Heart right ventricle (tissue), 16 donors: ENCODE measurements at regions not wholly inside any gene's neighbourhood (a gene's known extent, or its start where the extent isn't known, plus 50 kb on each side); places are given as distances from the start of the nearest gene placed in this dataset.

ENCODE experiments used
- ATAC-seq, 8 donors: fragments of 200-7000 bp; cut with Tn5 transposase; one replicate each; pipeline ENCODE4 v1.9.1; 2020; ENCODE audit warnings: mild to moderate bottlenecking in 8 of 8, moderate library complexity in 8 of 8, moderate number of reproducible peaks in 1 of 8
- DNase-seq, 2 donors: peaks; one replicate each; pipeline ENCODE4 v3.0.0-alpha.2; 2020
- H3K27ac ChIP-seq, 10 donors: fragments of 200-600 bp; sonication (generic) in 2 of 10; one replicate each; pipeline versions ENCODE4 v1.5.0 to v1.8.0; 2020 to 2022; ENCODE audit warnings: mild to moderate bottlenecking in 3 of 10
- H3K27me3 ChIP-seq, 7 donors: fragments of 200-600 bp; one replicate each; pipeline ENCODE4 v1.8.0; 2021 to 2022; ENCODE audit warnings: mild to moderate bottlenecking in 2 of 7
- H3K36me3 ChIP-seq, 9 donors: fragments of 200-600 bp; sonication (generic) in 1 of 9; one replicate each; pipeline versions ENCODE4 v1.5.0 to v1.8.0; 2020 to 2022; ENCODE audit warnings: mild to moderate bottlenecking in 2 of 9
- H3K4me1 ChIP-seq, 9 donors: fragments of 200-600 bp; sonication (generic) in 1 of 9; one replicate each; pipeline versions ENCODE4 v1.5.0 to v1.8.0; 2020 to 2022; ENCODE audit warnings: mild to moderate bottlenecking in 4 of 9
- H3K4me3 ChIP-seq, 10 donors: fragments of 200-600 bp; sonication (generic) in 2 of 10; one replicate each; pipeline versions ENCODE4 v1.5.0 to v1.8.0; 2020 to 2022; ENCODE audit warnings: mild to moderate bottlenecking in 7 of 10, moderate library complexity in 2 of 10
- H3K9me3 ChIP-seq, 11 donors: fragments of 200-600 bp in 10 of 11; sonication (generic) in 2 of 11; one replicate each; pipeline versions ENCODE4 v1.5.0 to v1.8.0; 2013 to 2022; ENCODE audit warnings: mild to moderate bottlenecking in 2 of 11, control low read depth in 1 of 11, moderate library complexity in 1 of 11
- WGBS, 2 donors: extraction: QIAGEN DNeasy Blood & Tissue Kit; methylation state at CpG; one replicate each; pipeline ENCODE4 v1.1.7; 2013; ENCODE audit warnings: inconsistent platforms in 1 of 2; 5-methylcytosine and 5-hydroxymethylcytosine counted together
- intact Hi-C, 10 donors: fragments of 100-400 bp; cut with DNase I; formaldehyde crosslinking; loops; one replicate each; pipeline versions ENCODE4 v1.11.1 to v1.14.2; 2022
- TF ChIP-seq, protein P1 (sequence below), 9 donors: fragments of 200-600 bp; sonication (generic) in 2 of 9; IDR thresholded peaks; one replicate each; pipeline versions ENCODE4 v1.5.0 to v1.8.0; 2021 to 2022; ENCODE audit warnings: antibody characterized with exemption in 9 of 9, mild to moderate bottlenecking in 5 of 9, moderate library complexity in 1 of 9
- donor health status: Arrhythmogenic right ventricular cardiomyopathy.
- donor health status: ischemic (EF 13 %, LVEDD 7.1; RV severe dilation, severe dysfunction).
- donor health status: healthy with polysubstance abuse.
- donor health status: DM: no; HTN: yes; CAD: no.
- donor health status: DM: no; HTN: no; CAD: no.
- donor health status: ischemic (EF 25% LVEDD 6.9; RV normal size, moderate dysfunction).
- donor health status: ischemic (EF 25% LVEDD 5.7; RV mildly dilated, moderate dysfunction).
- donor health status: healthy.
- donor health status: DM: yes; HTN: yes; CAD: no.
- donor health status: Ischemic cardiomyopathy.
- donor health status: ischemic (EF 35%, LVEDD 5.7; RV mildly dilated, moderate dysfunction).
- donor health status: nonischemic (EF 11% LVEDD 7.7; RV severe dilation, severe dysfunction).
- donor health status: DM: yes; HTN: yes; CAD: no.
- donor health status: PGD.
- donor health status: ischemic (EF 29% LVEDD 5.4; RV normal size, mild dysfunction).
- donor health status: nonischemic (EF 23%, LVEDD 6.1; RV moderate dilation, normal function).

DNA sequence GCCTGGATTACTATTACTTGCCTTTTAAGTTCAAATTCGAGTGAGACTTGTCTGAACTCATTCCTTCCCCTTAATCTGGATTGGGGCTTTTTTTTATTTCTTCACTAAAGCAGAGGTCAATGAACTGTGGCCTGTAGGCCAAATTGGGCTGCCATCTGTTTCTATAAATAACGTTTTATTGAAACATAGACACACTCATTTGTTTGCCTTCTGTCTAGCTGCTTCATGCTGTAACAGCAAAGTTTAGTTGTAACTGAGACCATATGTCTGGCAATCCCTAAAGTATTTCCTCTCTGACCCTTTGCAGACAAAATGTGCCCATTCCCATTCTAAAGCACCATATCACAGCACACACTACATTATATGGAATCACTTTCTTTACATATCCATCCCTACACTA, 207.9 kb upstream of the ISX start:
- ATAC-seq: no peak
- H3K36me3 ChIP-seq: no peaks in the 10 kb centered on the region
- H3K27ac ChIP-seq: no peak overlapping the region
- DNase-seq: no peak
- WGBS, 2 donors: 54 to 63% methylated on average over 2 of the region's 2 CpGs
- TF ChIP-seq, protein P1, sequence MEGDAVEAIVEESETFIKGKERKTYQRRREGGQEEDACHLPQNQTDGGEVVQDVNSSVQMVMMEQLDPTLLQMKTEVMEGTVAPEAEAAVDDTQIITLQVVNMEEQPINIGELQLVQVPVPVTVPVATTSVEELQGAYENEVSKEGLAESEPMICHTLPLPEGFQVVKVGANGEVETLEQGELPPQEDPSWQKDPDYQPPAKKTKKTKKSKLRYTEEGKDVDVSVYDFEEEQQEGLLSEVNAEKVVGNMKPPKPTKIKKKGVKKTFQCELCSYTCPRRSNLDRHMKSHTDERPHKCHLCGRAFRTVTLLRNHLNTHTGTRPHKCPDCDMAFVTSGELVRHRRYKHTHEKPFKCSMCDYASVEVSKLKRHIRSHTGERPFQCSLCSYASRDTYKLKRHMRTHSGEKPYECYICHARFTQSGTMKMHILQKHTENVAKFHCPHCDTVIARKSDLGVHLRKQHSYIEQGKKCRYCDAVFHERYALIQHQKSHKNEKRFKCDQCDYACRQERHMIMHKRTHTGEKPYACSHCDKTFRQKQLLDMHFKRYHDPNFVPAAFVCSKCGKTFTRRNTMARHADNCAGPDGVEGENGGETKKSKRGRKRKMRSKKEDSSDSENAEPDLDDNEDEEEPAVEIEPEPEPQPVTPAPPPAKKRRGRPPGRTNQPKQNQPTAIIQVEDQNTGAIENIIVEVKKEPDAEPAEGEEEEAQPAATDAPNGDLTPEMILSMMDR (IDR thresholded peaks at IDR 0.05): no peak
- intact Hi-C loops: no loop called here
- no peaks in the 10 kb centered on the region for H3K4me1 ChIP-seq
- H3K27me3 ChIP-seq: peaks cover 0 to 7% (median 0%) of the 10 kb centered on the region in 7 donors
- H3K9me3 ChIP-seq: peaks cover 0 to 15% (median 0%) of the 10 kb centered on the region in 11 donors
- no peak overlapping the region for H3K4me3 ChIP-seq

DNA sequence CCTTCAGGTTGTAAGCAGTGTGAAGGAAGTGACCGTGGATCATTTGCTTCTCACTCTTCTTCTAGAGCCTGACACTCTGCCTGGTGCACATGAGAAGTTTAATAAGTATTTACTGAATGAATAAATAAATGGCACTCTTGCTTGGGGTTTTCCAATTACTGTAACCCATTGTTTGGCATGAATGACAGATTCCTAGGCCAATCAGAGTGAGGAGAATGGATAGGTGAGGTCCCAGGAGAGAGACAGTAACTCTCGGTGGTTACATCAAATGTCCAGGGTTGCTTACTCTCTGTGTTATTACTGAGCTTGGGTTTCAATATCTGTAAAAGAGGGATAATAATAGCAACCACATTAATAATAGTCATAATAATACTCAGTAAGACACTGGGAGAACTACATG, 204.2 kb upstream of the ISX start:
- Histone ChIP-seq H3K27me3 (peaks cover 0 to 20% (median 0%) of the 10 kb centered on the region in 7 donors), H3K27ac (no peak overlapping the region), H3K4me1 (no peaks in the 10 kb centered on the region), H3K4me3 (no peak overlapping the region), H3K36me3 (no peaks in the 10 kb centered on the region), H3K9me3 (peaks cover 0 to 15% (median 0%) of the 10 kb centered on the region in 11 donors)
- ATAC-seq: no peak
- WGBS, 2 donors: 87% methylated on average over 2 of the region's 2 CpGs
- TF ChIP-seq, protein P1 (IDR thresholded peaks at IDR 0.05): no peak
- DNase-seq: no peak
- intact Hi-C loops: no loop called here

DNA sequence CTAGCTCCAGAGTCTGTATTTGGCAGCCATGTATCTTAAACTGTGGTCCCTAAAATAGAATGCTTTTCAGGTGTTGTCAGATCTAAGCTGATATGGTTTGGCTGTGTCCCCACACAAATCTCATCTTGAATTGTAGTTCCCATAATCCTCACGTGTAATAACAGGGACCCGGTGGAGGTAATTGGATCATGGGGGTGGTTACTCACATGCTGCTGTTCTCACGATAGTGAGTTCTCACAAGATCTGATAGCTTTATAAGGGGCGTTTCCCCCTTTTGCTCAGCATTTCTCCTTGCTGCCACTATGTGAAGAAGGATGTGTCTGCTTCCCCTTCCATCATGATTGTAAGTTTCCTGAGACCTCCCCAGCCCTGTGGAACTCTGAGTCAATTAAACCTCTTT, 199.9 kb upstream of the ISX start:
- H3K27me3 ChIP-seq: peaks cover 0 to 25% (median 0%) of the 10 kb centered on the region in 7 donors
- 48 to 52% methylated on average over 4 of the region's 4 CpGs for WGBS, 2 donors
- no peak for DNase-seq
- H3K36me3 ChIP-seq: no peaks in the 10 kb centered on the region
- H3K4me3 ChIP-seq: no peak overlapping the region
- H3K9me3 ChIP-seq: no peaks in the 10 kb centered on the region
- H3K27ac ChIP-seq: no peak overlapping the region
- TF ChIP-seq, protein P1 (IDR thresholded peaks at IDR 0.05): no peak
- H3K4me1 ChIP-seq: peaks cover 0 to 3% (median 0%) of the 10 kb centered on the region in 9 donors
- intact Hi-C loops: no loop called here
- ATAC-seq: no peak

DNA sequence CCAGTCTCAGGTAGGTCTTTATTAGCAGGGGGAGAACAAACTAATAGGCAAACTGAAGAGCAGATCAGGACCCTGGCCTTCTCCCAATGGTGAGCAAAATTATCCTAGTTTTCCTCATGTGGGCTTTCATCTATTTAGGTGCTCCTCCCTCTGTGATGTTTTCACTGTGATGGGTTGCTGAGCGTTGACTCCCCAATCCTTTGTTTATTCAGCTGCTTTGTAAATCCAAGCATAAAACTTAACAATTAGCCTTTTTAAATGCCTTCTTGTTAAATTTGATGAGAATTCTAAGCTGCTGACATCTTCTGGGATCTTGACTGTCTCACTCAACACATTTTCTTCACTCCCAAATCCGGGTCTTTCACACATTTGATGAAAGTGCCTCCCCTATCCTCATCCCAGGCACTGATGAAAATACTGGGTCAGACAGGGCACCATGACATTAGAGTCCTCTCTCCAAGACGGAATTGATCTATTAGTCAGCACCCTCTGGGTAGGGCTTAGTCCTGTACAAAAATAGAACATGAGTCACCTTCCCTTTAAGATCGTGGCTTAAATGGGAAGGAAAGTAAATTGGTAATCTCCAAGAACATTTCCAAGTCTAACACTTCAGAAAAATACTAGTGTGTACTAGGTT, 199.3 kb upstream of the ISX start:
- intact Hi-C loops: no loop called here
- WGBS, 2 donors: 24 to 29% methylated on average over 4 of the region's 4 CpGs
- no peak overlapping the region for H3K4me3 ChIP-seq
- no peaks in the 10 kb centered on the region for H3K9me3 ChIP-seq
- no peak overlapping the region for H3K27ac ChIP-seq
- TF ChIP-seq, protein P1 (IDR thresholded peaks at IDR 0.05): no peak
- peak in 1 of 8 donors; percentile 66 for ATAC-seq
- no peak for DNase-seq
- peaks cover 0 to 25% (median 0%) of the 10 kb centered on the region in 7 donors for H3K27me3 ChIP-seq
- H3K36me3 ChIP-seq: no peaks in the 10 kb centered on the region
- peaks cover 0 to 3% (median 0%) of the 10 kb centered on the region in 9 donors for H3K4me1 ChIP-seq
